ENCODE measurements at regions not wholly inside any gene's neighbourhood (a gene's known extent, or its start where the extent isn't known, plus 50 kb on each side); places are given as distances from the start of the nearest gene placed in this dataset.

DNA sequence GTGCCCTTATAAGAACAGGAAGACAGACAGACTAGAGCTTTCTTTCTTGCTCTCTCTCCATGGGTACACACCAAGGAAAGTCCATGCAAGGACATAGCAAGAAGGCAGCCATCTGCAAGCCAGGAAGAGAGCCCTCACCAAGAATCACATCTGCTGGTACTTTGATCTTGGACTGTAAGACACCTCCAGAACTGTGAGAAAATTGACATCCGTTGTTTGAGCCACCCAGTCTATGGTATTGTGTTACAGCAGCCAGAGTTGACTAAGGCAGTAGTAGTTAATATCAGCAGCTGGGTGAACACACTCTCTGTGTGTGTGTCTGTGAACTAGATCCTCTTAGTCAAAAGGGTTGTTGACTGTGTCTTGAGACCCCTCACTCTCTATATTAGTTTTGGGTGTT, 53.8 kb upstream of the PPP2R5A start:
- intact Hi-C loops (cut with micrococcal nuclease) (no loop called here), dilution Hi-C loops (cut with HindIII; ENCODE audit: low sequenced_read_pairs, unreplicated experiment) (no loop called here), in situ Hi-C loops (cut with MboI; ENCODE audit: low sequenced_read_pairs) (no loop called here)
- Histone ChIP-seq H3K4me2 (ENCODE audit: low read depth, low read length) (no peak overlapping the region), H3K23ac (ENCODE audit: low read depth, low read length) (no peak overlapping the region), H3K4ac (ENCODE audit: low read depth, low read length) (no peak overlapping the region), H3K27me3 (ENCODE audit: control insufficient read depth, insufficient read depth, low read length) (no peaks in the 10 kb centered on the region; the same call in 1 of the 2 replicates), H3K18ac (ENCODE audit: low read depth, low read length) (no peak overlapping the region), H3K9me1 (ENCODE audit: insufficient read depth, low read length) (peaks cover 5% of the 10 kb centered on the region), H2AK5ac (ENCODE audit: low read depth, low read length) (no peak overlapping the region), H2BK120ac (ENCODE audit: low read depth, low read length) (no peak overlapping the region), H3K4me3 (ENCODE audit: insufficient read depth, low read depth, low read length) (no peak overlapping the region), H4K91ac (ENCODE audit: insufficient read depth, low read depth, low read length) (no peak overlapping the region), H4K5ac (ENCODE audit: low read depth, low read length) (no peak overlapping the region), H4K8ac (ENCODE audit: low read depth in 2 of 2, low read length in 2 of 2) (no peak overlapping the region), H2BK5ac (ENCODE audit: low read depth, low read length, poor library complexity, severe bottlenecking) (no peak overlapping the region), H3K56ac (ENCODE audit: extremely low read depth, insufficient read depth, low read length) (no peak overlapping the region), H3K27ac (ENCODE audit: insufficient read depth, low read length) (no peak overlapping the region), H2BK20ac (ENCODE audit: low read depth, low read length) (no peak overlapping the region), H3K9me3 (ENCODE audit: control insufficient read depth, insufficient read depth, low read length) (no peaks in the 10 kb centered on the region), H3K4me1 (ENCODE audit: control insufficient read depth, insufficient read depth, low read length) (peaks cover 6% of the 10 kb centered on the region), H4K20me1 (ENCODE audit: insufficient read depth, low read length) (no peaks in the 10 kb centered on the region), H3K14ac (replicated peaks; ENCODE audit: low read depth, low read length) (no peak overlapping the region), H3K9ac (ENCODE audit: low read depth, low read length) (no peak overlapping the region), H2AK9ac (replicated peaks; ENCODE audit: low read depth, low read length, poor library complexity) (no peak overlapping the region), H3K36me3 (ENCODE audit: control insufficient read depth, insufficient read depth, low read length) (no peaks in the 10 kb centered on the region), H3K79me1 (ENCODE audit: low read depth in 1 of 2, low read length in 2 of 2) (no peaks in the 10 kb centered on the region), H2AFZ (replicated peaks; ENCODE audit: low read length, poor library complexity) (no peak overlapping the region), H2BK15ac (ENCODE audit: low read depth, low read length) (0 out of 3 replicates have a peak overlapping the region, but pooled peaks have one; percentile 61)
- no peak for ATAC-seq (ENCODE audit: low read depth)
- WGBS, 2 experiments (ENCODE audit: extremely low coverage in 2 of 2, insufficient read length in 1 of 2), result no CpG with 5 or more reads among the region's 1 CpG
- no peak for DNase-seq
- BruUV-seq (replicated peaks), result no TSS peak
- CTCF ChIA-PET, result no interaction called here
- POLR2A ChIA-PET (ENCODE audit: unreplicated experiment), result no interaction called here
- TF ChIP-seq, protein P1, sequence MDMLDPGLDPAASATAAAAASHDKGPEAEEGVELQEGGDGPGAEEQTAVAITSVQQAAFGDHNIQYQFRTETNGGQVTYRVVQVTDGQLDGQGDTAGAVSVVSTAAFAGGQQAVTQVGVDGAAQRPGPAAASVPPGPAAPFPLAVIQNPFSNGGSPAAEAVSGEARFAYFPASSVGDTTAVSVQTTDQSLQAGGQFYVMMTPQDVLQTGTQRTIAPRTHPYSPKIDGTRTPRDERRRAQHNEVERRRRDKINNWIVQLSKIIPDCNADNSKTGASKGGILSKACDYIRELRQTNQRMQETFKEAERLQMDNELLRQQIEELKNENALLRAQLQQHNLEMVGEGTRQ (IDR thresholded peaks at IDR 0.05; ENCODE audit: low read depth, low read length), result no peak
- TF ChIP-seq POLR2A (IDR thresholded peaks at IDR 0.05; ENCODE audit: low read depth, low read length) (no peak), BHLHE40 (IDR thresholded peaks at IDR 0.05; ENCODE audit: low read depth, low read length) (no peak), MAFK (IDR thresholded peaks at IDR 0.05; ENCODE audit: low read depth, low read length) (no peak), RAD21 (IDR thresholded peaks at IDR 0.05; ENCODE audit: low read length) (no peak), CEBPB (IDR thresholded peaks at IDR 0.05; ENCODE audit: low read depth, low read length) (no peak), CHD1 (IDR thresholded peaks at IDR 0.05; ENCODE audit: low read depth, low read length) (no peak), RFX5 (IDR thresholded peaks at IDR 0.05; ENCODE audit: low read depth, low read length) (no peak), FOS (IDR thresholded peaks at IDR 0.05; ENCODE audit: low read depth, low read length) (no peak), NFE2L2 (IDR thresholded peaks at IDR 0.05; ENCODE audit: low read depth, low read length) (no peak), RCOR1 (IDR thresholded peaks at IDR 0.05; ENCODE audit: insufficient replicate concordance, low read length) (no peak)
- TF ChIP-seq, protein P2, sequence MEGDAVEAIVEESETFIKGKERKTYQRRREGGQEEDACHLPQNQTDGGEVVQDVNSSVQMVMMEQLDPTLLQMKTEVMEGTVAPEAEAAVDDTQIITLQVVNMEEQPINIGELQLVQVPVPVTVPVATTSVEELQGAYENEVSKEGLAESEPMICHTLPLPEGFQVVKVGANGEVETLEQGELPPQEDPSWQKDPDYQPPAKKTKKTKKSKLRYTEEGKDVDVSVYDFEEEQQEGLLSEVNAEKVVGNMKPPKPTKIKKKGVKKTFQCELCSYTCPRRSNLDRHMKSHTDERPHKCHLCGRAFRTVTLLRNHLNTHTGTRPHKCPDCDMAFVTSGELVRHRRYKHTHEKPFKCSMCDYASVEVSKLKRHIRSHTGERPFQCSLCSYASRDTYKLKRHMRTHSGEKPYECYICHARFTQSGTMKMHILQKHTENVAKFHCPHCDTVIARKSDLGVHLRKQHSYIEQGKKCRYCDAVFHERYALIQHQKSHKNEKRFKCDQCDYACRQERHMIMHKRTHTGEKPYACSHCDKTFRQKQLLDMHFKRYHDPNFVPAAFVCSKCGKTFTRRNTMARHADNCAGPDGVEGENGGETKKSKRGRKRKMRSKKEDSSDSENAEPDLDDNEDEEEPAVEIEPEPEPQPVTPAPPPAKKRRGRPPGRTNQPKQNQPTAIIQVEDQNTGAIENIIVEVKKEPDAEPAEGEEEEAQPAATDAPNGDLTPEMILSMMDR (conservative IDR thresholded peaks at IDR 0.05; ENCODE audit: low read depth, low read length), result no peak
